Prostate gland (tissue), 2 donors: ENCODE measurements at regions not wholly inside any gene's neighbourhood (a gene's known extent, or its start where the extent isn't known, plus 50 kb on each side); places are given as distances from the start of the nearest gene placed in this dataset.

Experiments
- POLR2AphosphoS5 ChIP-seq: sonication (generic); formaldehyde crosslinking; IDR thresholded peaks from one replicate; pipeline ENCODE4 v1.6.1; 2017; ENCODE audit warnings: antibody characterized with exemption
- TF ChIP-seq, protein P1 (sequence below), 4 experiments: fragments of 200-600 bp in 2 of 4; fragments of 450-650 bp in 2 of 4; sonication (generic) in 2 of 4; IDR thresholded peaks; 1 replicate in 3 of 4; 2 replicates in 1 of 4; pipeline ENCODE4 v1.5.1; 2016 to 2019; ENCODE audit warnings: antibody characterized with exemption in 4 of 4, mild to moderate bottlenecking in 2 of 4, moderate library complexity in 2 of 4

DNA sequence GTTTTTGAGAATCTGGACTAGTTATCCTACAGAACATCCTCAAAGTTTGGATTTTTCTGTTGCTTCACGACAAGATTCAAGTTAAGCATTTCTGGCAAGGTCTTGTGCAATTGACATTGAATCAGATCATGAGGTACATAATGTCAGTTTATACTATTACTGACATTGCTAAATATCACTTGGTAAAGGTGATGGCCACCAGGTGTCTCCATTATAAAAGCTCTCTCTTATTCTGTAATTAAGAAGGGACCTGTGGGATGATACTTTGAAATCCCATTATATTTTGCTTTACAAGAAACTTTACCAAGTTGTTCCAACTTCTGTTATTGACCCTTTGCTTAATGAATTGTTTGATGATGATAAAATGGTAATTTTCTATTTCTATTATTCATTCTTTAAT lies 131.0 kb upstream of the ASTN2 start:
- TF ChIP-seq, protein P1, sequence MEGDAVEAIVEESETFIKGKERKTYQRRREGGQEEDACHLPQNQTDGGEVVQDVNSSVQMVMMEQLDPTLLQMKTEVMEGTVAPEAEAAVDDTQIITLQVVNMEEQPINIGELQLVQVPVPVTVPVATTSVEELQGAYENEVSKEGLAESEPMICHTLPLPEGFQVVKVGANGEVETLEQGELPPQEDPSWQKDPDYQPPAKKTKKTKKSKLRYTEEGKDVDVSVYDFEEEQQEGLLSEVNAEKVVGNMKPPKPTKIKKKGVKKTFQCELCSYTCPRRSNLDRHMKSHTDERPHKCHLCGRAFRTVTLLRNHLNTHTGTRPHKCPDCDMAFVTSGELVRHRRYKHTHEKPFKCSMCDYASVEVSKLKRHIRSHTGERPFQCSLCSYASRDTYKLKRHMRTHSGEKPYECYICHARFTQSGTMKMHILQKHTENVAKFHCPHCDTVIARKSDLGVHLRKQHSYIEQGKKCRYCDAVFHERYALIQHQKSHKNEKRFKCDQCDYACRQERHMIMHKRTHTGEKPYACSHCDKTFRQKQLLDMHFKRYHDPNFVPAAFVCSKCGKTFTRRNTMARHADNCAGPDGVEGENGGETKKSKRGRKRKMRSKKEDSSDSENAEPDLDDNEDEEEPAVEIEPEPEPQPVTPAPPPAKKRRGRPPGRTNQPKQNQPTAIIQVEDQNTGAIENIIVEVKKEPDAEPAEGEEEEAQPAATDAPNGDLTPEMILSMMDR (IDR thresholded peaks at IDR 0.05) = no peak
- TF ChIP-seq POLR2AphosphoS5 = no peak
